Breast epithelium (tissue), 3 donors: ENCODE measurements at regions not wholly inside any gene's neighbourhood (a gene's known extent, or its start where the extent isn't known, plus 50 kb on each side); places are given as distances from the start of the nearest gene placed in this dataset.

Source experiments
- POLR2A ChIP-seq: fragments of 450-650 bp; IDR thresholded peaks from one replicate; pipeline ENCODE4 v1.6.1; 2016; ENCODE audit warnings: antibody characterized with exemption, mild to moderate bottlenecking, moderate library complexity
- POLR2AphosphoS5 ChIP-seq, 3 donors: sonication (generic); formaldehyde crosslinking; IDR thresholded peaks; one replicate each; pipeline ENCODE4 v1.6.1; 2017; ENCODE audit warnings: antibody characterized with exemption in 3 of 3
- TF ChIP-seq, protein P1 (sequence below), 3 donors: fragments of 450-650 bp; IDR thresholded peaks; one replicate each; pipeline ENCODE4 v1.5.1; 2016 to 2017; ENCODE audit warnings: antibody characterized with exemption in 3 of 3, mild to moderate bottlenecking in 3 of 3, moderate library complexity in 3 of 3

GRCh38 chr11:129724866-129725265, 90.8 kb upstream of the TMEM45B start:
- TF ChIP-seq, protein P1, sequence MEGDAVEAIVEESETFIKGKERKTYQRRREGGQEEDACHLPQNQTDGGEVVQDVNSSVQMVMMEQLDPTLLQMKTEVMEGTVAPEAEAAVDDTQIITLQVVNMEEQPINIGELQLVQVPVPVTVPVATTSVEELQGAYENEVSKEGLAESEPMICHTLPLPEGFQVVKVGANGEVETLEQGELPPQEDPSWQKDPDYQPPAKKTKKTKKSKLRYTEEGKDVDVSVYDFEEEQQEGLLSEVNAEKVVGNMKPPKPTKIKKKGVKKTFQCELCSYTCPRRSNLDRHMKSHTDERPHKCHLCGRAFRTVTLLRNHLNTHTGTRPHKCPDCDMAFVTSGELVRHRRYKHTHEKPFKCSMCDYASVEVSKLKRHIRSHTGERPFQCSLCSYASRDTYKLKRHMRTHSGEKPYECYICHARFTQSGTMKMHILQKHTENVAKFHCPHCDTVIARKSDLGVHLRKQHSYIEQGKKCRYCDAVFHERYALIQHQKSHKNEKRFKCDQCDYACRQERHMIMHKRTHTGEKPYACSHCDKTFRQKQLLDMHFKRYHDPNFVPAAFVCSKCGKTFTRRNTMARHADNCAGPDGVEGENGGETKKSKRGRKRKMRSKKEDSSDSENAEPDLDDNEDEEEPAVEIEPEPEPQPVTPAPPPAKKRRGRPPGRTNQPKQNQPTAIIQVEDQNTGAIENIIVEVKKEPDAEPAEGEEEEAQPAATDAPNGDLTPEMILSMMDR (IDR thresholded peaks at IDR 0.05) = no peak
- TF ChIP-seq POLR2A (no peak), POLR2AphosphoS5 (IDR thresholded peaks at IDR 0.05) (no peak)
